ENCODE measurements at regions not wholly inside any gene's neighbourhood (a gene's known extent, or its start where the extent isn't known, plus 50 kb on each side); places are given as distances from the start of the nearest gene placed in this dataset.

DNA sequence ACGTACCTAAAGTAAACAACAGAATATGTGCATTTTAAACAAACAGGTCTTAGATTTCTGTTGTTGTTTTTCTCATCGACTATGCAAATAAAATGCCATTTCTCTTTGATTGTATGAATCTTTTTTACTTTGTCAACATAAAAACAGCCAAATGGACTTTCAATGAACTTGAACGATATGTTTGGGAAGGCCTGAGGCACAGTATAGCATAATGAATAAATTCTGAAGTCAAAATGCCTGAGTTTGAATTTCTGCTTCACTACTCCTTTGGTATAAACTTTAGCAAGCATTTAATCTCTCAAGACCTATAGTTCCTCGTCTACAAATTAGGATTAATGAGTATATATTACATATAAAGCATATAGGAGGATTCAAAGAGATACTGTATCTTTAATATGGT is 1369.9 kb upstream of the TENM4 start:
- ATAC-seq: no peak
- intact Hi-C loops (cut with DNase I): no loop called here
- no peak overlapping the region for H3K4me3 ChIP-seq

DNA sequence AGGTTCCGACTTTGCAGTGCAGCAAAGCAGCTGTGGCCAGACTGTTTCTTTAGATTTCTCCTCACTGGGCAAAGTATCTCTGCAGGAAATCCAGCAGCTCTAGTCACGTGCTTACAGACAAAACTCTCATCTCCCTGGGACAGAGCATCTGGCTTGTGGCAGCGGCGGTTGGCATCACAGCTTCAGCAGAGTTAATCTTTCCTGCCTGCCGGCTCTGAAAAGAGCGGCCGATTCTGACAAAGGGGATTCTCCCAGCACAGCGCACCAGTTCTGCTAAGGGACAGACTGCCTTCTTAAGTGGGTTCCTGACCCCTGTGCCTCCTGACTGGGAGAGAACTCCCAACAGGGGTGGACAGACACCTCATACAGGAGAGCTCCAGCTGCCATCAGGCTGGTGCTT is 1357.3 kb upstream of the TENM4 start:
- no peak overlapping the region for H3K4me3 ChIP-seq
- no peaks in the 10 kb centered on the region for H3K27me3 ChIP-seq (ENCODE audit: low read depth)
- no peak overlapping the region for H3K27ac ChIP-seq
- intact Hi-C loops (cut with DNase I): no loop called here
- TF ChIP-seq, protein P1, sequence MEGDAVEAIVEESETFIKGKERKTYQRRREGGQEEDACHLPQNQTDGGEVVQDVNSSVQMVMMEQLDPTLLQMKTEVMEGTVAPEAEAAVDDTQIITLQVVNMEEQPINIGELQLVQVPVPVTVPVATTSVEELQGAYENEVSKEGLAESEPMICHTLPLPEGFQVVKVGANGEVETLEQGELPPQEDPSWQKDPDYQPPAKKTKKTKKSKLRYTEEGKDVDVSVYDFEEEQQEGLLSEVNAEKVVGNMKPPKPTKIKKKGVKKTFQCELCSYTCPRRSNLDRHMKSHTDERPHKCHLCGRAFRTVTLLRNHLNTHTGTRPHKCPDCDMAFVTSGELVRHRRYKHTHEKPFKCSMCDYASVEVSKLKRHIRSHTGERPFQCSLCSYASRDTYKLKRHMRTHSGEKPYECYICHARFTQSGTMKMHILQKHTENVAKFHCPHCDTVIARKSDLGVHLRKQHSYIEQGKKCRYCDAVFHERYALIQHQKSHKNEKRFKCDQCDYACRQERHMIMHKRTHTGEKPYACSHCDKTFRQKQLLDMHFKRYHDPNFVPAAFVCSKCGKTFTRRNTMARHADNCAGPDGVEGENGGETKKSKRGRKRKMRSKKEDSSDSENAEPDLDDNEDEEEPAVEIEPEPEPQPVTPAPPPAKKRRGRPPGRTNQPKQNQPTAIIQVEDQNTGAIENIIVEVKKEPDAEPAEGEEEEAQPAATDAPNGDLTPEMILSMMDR (IDR thresholded peaks at IDR 0.05): no peak
- H3K4me1 ChIP-seq: no peaks in the 10 kb centered on the region
- no peaks in the 10 kb centered on the region for H3K36me3 ChIP-seq
- ATAC-seq (no peak), DNase-seq (no peak)
- H3K9me3 ChIP-seq: no peaks in the 10 kb centered on the region

More for the DNA sequence above, 1369.9 kb upstream of the TENM4 start:
- no peak for DNase-seq
- Histone ChIP-seq H3K27me3 (ENCODE audit: low read depth) (no peaks in the 10 kb centered on the region), H3K4me1 (no peaks in the 10 kb centered on the region), H3K27ac (no peak overlapping the region), H3K9me3 (no peaks in the 10 kb centered on the region), H3K36me3 (no peaks in the 10 kb centered on the region)
- TF ChIP-seq, protein P1 (IDR thresholded peaks at IDR 0.05): no peak

DNA sequence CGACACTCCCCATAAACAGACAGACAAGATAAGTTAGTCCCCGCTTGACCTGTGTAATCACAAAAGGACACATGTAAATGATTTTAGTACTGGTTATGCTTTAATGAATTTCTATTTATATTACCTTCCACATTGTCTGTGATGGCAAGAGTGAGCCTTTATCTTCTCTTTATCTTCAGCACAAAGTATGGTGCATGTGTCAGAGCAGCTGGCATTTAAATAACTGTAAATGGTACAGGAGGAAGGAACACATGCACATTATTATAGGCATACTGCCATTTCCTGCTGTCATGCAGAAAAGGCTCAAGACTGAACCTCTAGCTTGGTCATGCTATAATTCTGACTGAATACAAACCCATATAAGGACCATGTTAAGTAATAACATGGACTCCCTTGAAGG is 1342.7 kb upstream of the TENM4 start:
- intact Hi-C loops (cut with DNase I): no loop called here
- DNase-seq (no peak), ATAC-seq (no peak)
- Histone ChIP-seq H3K9me3 (no peaks in the 10 kb centered on the region), H3K27ac (no peak overlapping the region), H3K36me3 (no peaks in the 10 kb centered on the region), H3K27me3 (ENCODE audit: low read depth) (no peaks in the 10 kb centered on the region), H3K4me1 (no peaks in the 10 kb centered on the region), H3K4me3 (no peak overlapping the region)
- TF ChIP-seq, protein P1 (IDR thresholded peaks at IDR 0.05): no peak

DNA sequence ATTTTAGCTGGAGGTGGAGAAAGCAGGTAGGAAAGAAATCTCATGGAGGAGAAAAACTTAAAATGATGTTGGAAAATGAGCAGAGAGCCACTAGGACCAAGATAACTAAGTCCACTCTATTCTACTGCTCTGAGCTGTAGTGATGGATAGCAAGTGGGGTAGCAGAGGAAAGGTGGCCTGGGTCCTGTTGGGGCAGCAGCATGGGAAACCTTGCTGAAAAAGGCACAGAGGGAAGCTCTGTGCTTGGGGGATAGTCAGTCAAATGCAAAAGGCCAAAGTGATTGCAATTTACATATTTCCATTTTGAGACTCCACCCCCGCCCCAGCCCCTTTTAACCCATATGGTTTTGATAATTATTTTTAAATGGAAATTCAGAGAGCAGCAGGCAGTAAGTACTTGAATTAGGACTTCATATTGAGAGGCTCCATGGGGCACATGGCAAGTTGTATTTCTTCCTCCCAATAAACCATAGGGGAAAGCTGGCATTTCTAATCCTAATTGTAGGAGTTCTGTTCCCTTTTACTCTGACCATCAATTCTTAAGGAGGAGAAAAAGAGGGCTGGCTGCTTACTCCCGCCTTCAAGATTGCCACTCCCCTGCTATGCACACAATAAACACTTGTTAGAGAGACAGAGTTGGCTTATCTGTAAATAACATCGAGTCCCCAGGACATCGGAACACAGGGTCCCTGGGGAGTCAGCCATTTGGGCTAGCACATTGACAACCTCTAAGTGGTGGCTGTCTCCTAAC is 1341.5 kb upstream of the TENM4 start:
- TF ChIP-seq, protein P1 (IDR thresholded peaks at IDR 0.05): no peak
- intact Hi-C loops (cut with DNase I): no loop called here
- no peaks in the 10 kb centered on the region for H3K9me3 ChIP-seq
- no peak for ATAC-seq
- H3K4me1 ChIP-seq: no peaks in the 10 kb centered on the region
- DNase-seq: no peak
- no peaks in the 10 kb centered on the region for H3K36me3 ChIP-seq
- no peak overlapping the region for H3K27ac ChIP-seq
- no peak overlapping the region for H3K4me3 ChIP-seq
- H3K27me3 ChIP-seq (ENCODE audit: low read depth): no peaks in the 10 kb centered on the region

DNA sequence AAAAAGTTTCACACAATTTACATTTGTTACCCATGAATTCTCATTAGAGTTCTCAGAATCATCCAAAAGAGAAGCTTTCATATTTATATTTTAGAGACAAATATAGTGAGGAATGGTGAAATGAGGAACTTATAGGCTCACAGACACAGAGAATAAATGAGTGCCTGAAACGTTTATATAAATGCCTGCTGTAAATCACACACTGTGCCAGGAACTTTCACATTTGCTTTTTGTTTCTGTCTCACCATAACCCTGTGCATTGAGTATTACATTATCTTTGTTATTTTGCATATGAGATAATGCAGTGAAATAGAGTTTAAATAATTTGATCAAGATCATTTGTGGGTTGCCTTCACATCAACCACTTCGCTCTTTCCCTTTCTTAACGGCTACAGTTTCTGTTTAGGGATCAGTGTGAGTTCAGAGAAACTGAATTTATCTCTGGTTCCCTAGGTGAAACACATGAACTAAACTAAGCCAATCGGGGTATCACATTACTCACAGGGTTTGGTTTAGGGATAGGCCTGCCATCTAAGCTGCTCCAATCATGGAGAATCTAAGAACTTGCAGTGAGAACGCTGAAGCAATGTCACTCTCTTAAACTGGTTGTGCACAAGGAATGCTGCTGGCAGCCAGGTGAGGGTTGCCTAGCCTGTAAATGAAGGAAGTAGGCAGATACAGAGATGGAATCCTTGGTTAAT is 1339.2 kb upstream of the TENM4 start:
- intact Hi-C loops (cut with DNase I): no loop called here
- Histone ChIP-seq H3K27me3 (ENCODE audit: low read depth) (no peaks in the 10 kb centered on the region), H3K9me3 (no peaks in the 10 kb centered on the region), H3K4me1 (no peaks in the 10 kb centered on the region), H3K36me3 (no peaks in the 10 kb centered on the region), H3K27ac (no peak overlapping the region), H3K4me3 (no peak overlapping the region)
- DNase-seq (no peak), ATAC-seq (no peak)
- TF ChIP-seq, protein P1 (IDR thresholded peaks at IDR 0.05): no peak

Data from lower lobe of right lung (tissue), 2 donors.